Neutrophil (primary cell): ENCODE measurements at regions not wholly inside any gene's neighbourhood (a gene's known extent, or its start where the extent isn't known, plus 50 kb on each side); places are given as distances from the start of the nearest gene placed in this dataset.

Experiments used
- H3K27ac ChIP-seq: fragments of 200-600 bp; sonication (generic); 2 replicates; pipeline ENCODE4 v1.5.1; 2016; ENCODE audit warnings: mild to moderate bottlenecking, moderate library complexity
- H3K27me3 ChIP-seq: fragments of 200-600 bp; sonication (generic); 2 replicates; pipeline ENCODE4 v1.6.0; 2016; ENCODE audit warnings: mild to moderate bottlenecking
- H3K36me3 ChIP-seq: fragments of 200-600 bp; sonication (generic); 2 replicates; pipeline ENCODE4 v1.5.1; 2017
- H3K4me1 ChIP-seq, 2 experiments: fragments of 200-600 bp in 1 of 2; sonication (generic) in 1 of 2; 1 replicate in 1 of 2; 2 replicates in 1 of 2; pipeline versions ENCODE4 v1.5.1 to v1.6.1; 2013 to 2016; ENCODE audit warnings: low read depth in 1 of 2, low read length in 1 of 2, mild to moderate bottlenecking in 1 of 2, moderate library complexity in 1 of 2; ENCODE audit not compliant: control insufficient read depth in 1 of 2, insufficient read depth in 1 of 2
- H3K4me3 ChIP-seq, 2 experiments: fragments of 200-600 bp in 1 of 2; sonication (generic) in 1 of 2; 1 replicate in 1 of 2; 2 replicates in 1 of 2; pipeline ENCODE4 v1.5.1; 2013 to 2016; ENCODE audit warnings: low read depth in 1 of 2, low read length in 1 of 2, mild to moderate bottlenecking in 1 of 2, moderate library complexity in 1 of 2
- H3K9me3 ChIP-seq: fragments of 200-600 bp; sonication (generic); 2 replicates; pipeline ENCODE4 v1.5.1; 2016
- CTCF ChIP-seq: fragments of 200-600 bp; sonication (generic); IDR thresholded peaks from 2 replicates; pipeline ENCODE4 v1.5.1; 2016; ENCODE audit warnings: antibody characterized with exemption

GRCh38 chr11:116431842-116432241, 340.9 kb downstream of the BUD13 start:
- no peaks in the 10 kb centered on the region for H3K36me3 ChIP-seq
- H3K9me3 ChIP-seq: no peaks in the 10 kb centered on the region
- no peaks in the 10 kb centered on the region for H3K27me3 ChIP-seq
- TF ChIP-seq CTCF: no peak
- no peaks in the 10 kb centered on the region for H3K4me1 ChIP-seq
- no peak overlapping the region for H3K4me3 ChIP-seq
- H3K27ac ChIP-seq: no peak overlapping the region

- H3K27ac ChIP-seq: no peak overlapping the region
- H3K4me1 ChIP-seq: no peaks in the 10 kb centered on the region
- no peak overlapping the region for H3K4me3 ChIP-seq
- no peaks in the 10 kb centered on the region for H3K36me3 ChIP-seq
- no peaks in the 10 kb centered on the region for H3K27me3 ChIP-seq
- no peaks in the 10 kb centered on the region for H3K9me3 ChIP-seq
- TF ChIP-seq CTCF: no peak
Measured at GRCh38 chr11:116428638-116428975, 344.2 kb downstream of the BUD13 start.

- Histone ChIP-seq H3K36me3 (no peaks in the 10 kb centered on the region), H3K27me3 (no peaks in the 10 kb centered on the region), H3K9me3 (no peaks in the 10 kb centered on the region), H3K4me1 (no peaks in the 10 kb centered on the region), H3K4me3 (no peak overlapping the region), H3K27ac (no peak overlapping the region)
- TF ChIP-seq CTCF: no peak
Measured at GRCh38 chr11:116427903-116428637, 344.7 kb downstream of the BUD13 start.

- Histone ChIP-seq H3K36me3 (no peaks in the 10 kb centered on the region), H3K27me3 (no peaks in the 10 kb centered on the region), H3K4me1 (no peaks in the 10 kb centered on the region), H3K4me3 (no peak overlapping the region), H3K9me3 (no peaks in the 10 kb centered on the region), H3K27ac (no peak overlapping the region)
- no peak for TF ChIP-seq CTCF
Measured at GRCh38 chr11:116427337-116427902, 345.4 kb downstream of the BUD13 start.

- no peak for TF ChIP-seq CTCF
- Histone ChIP-seq H3K4me1 (no peaks in the 10 kb centered on the region), H3K27ac (no peak overlapping the region), H3K27me3 (no peaks in the 10 kb centered on the region), H3K36me3 (no peaks in the 10 kb centered on the region), H3K9me3 (no peaks in the 10 kb centered on the region), H3K4me3 (no peak overlapping the region)
Measured at GRCh38 chr11:116426761-116427160, 346.0 kb downstream of the BUD13 start.
